ENCODE measurements at regions not wholly inside any gene's neighbourhood (a gene's known extent, or its start where the extent isn't known, plus 50 kb on each side); places are given as distances from the start of the nearest gene placed in this dataset.

GRCh38 chr6:78808933-78809332 lies 58.4 kb upstream of the IRAK1BP1 start:
- H3K4me3 ChIP-seq (ENCODE audit: low read depth, low read length) = no peak overlapping the region
- DNase-seq (ENCODE audit: low read depth) = no peak
- no peak for TF ChIP-seq CTCF (IDR thresholded peaks at IDR 0.05; ENCODE audit: insufficient read depth, low read length)

- no peak overlapping the region for H3K4me3 ChIP-seq (ENCODE audit: low read depth, low read length)
- peak; percentile 75 for DNase-seq (ENCODE audit: low read depth)
- TF ChIP-seq CTCF (IDR thresholded peaks at IDR 0.05; ENCODE audit: insufficient read depth, low read length) = peak; percentile 81
Observed at GRCh38 chr6:78810146-78810545, 57.2 kb upstream of the IRAK1BP1 start.

GRCh38 chr6:78810698-78811097 lies 56.7 kb upstream of the IRAK1BP1 start:
- TF ChIP-seq CTCF (IDR thresholded peaks at IDR 0.05; ENCODE audit: insufficient read depth, low read length) = no peak
- DNase-seq (ENCODE audit: low read depth) = peak; percentile 71
- no peak overlapping the region for H3K4me3 ChIP-seq (ENCODE audit: low read depth, low read length)

Measured in fibroblast of the aortic adventitia (primary cell).